AG04449 (cell line): ENCODE measurements at regions not wholly inside any gene's neighbourhood (a gene's known extent, or its start where the extent isn't known, plus 50 kb on each side); places are given as distances from the start of the nearest gene placed in this dataset.

Experiments
- CTCF ChIA-PET: fragments of 350-600 bp; formaldehyde crosslinking; extraction: SDS; loops from one replicate; lab custom pipeline; 2021; ENCODE audit warnings: antibody characterized with exemption; lab: Yijun Ruan, JAX
- POLR2A ChIA-PET: fragments of 400-600, 350-600 bp; formaldehyde crosslinking; extraction: SDS; loops from one replicate; lab custom pipeline; 2020; ENCODE audit warnings: antibody characterized with exemption, inconsistent platforms; lab: Yijun Ruan, JAX
- DNase-seq: peaks from one replicate; pipeline ENCODE4 v3.0.0-alpha.2; 2010; ENCODE audit warnings: low read depth, low spot score
- H3K4me3 ChIP-seq: 2 replicates; pipeline ENCODE4 v1.5.1; 2011; ENCODE audit warnings: low read depth, mild to moderate bottlenecking, control low read depth, low read length
- CTCF ChIP-seq: IDR thresholded peaks from one replicate; pipeline ENCODE4 v1.5.1; 2011; ENCODE audit warnings: mild to moderate bottlenecking, moderate library complexity, low read length, control low read depth, inconsistent platforms; ENCODE audit not compliant: insufficient read depth; ENCODE audit errors: missing control alignments

DNA sequence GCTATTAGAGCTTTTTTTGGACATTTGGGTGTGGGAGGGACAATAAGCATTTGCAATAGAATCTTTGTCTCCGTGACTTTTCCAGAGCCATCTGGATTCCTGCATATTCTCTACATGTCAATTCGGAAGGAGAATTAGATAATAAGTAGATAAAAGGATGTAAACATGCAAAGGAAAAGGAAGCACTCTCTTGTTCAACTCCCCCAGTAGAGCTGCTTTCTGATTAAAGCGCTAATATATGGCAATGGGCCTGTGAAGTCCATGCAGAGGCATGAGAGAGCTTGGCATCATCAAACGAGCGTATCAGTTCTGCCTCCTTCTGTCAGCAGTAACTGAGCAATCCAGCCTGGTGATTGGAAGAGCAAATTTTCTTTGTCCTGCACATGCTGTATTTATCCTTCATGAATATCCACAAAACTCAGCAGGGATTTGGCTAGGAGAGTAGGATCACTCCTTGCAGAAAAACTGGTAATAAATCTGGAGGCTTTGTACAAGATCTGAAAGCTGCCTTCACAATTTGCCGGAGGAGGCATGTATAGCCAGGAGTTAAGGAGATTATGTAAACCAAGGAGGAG is 1752.9 kb downstream of the MAT2B start:
- POLR2A ChIA-PET = no interaction called here

DNA sequence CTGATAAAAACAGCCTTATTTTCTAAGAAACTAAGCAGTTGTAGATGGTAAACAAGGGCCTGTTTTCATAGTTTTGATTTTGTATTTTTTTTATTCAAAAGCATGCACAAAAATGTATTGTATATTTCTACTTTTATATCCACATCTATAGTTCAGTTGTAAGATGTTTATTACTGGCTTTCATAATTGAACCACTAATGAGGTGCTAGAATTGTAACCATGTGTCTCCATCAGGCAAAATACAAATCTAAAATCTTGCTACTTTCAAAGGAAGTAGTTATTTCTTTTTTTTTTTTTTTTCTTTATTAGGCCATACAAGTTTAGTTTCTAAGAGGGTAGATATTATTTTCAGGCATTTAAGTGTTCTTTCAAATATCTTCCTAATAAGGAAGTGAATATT is 1755.0 kb downstream of the MAT2B start:
- CTCF ChIA-PET = no interaction called here
- no peak for DNase-seq
- no peak overlapping the region for H3K4me3 ChIP-seq
- TF ChIP-seq CTCF = no peak
- POLR2A ChIA-PET = no interaction called here

More for the DNA sequence above, 1752.9 kb downstream of the MAT2B start:
- no peak overlapping the region for H3K4me3 ChIP-seq
- DNase-seq = no peak
- CTCF ChIA-PET = no interaction called here
- no peak for TF ChIP-seq CTCF

- DNase-seq = no peak
- TF ChIP-seq CTCF = no peak
- ChIA-PET POLR2A (no interaction called here), CTCF (no interaction called here)
- no peak overlapping the region for H3K4me3 ChIP-seq
Observed at GRCh38 chr5:165263536-165263935, 1758.1 kb downstream of the MAT2B start.

DNA sequence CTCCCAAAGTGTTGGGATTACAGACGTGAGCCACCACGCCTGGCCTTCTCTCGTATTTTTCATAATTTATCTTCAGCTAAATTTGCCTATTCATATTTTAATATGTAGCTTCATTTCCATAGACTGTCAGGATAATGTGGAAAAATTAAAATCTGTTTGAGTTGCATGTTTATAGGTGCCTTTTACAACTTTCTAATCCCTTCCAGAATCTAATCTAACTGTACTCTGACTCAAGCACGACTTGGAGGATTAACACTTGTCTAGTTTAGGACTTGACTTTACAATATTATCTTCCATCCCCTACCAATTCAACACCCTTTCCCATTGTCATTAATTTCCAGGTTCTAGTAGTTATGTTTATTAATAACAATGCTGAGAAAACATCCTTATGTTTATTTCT is 1761.5 kb downstream of the MAT2B start:
- H3K4me3 ChIP-seq = no peak overlapping the region
- no peak for TF ChIP-seq CTCF
- ChIA-PET CTCF (no interaction called here), POLR2A (no interaction called here)
- DNase-seq = no peak

DNA sequence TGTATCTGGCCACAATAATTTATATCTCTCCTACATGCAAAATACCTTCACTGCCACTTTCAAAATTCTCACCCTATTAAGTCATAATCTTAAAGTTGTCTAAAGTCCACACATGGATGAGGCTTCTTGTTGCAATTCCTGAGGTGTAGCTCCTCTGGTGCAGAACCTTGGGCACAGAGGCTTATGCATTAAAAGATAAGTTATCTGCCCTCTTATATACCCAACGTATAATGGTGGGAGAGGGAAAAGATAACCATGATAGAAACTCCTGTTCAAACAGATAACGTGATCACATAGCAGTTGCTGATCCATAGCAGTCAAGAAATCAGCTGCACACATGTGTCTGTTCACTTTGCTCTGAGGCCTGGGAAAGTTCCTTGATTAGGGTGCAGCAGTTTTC is 1767.0 kb downstream of the MAT2B start:
- H3K4me3 ChIP-seq = no peak overlapping the region
- POLR2A ChIA-PET = no interaction called here
- CTCF ChIA-PET = no interaction called here
- DNase-seq = no peak
- no peak for TF ChIP-seq CTCF

GRCh38 chr5:165277661-165278060 is 1772.2 kb downstream of the MAT2B start:
- CTCF ChIA-PET = no interaction called here
- POLR2A ChIA-PET = no interaction called here
- no peak overlapping the region for H3K4me3 ChIP-seq
- no peak for TF ChIP-seq CTCF
- DNase-seq = no peak
